Stimulated activated CD8-positive, alpha-beta memory T cell treated with anti-CD3 and anti-CD28 coated beads, Interleukin-15, amount 100 ng/mL, for 4 hours (primary cell): ENCODE measurements at regions not wholly inside any gene's neighbourhood (a gene's known extent, or its start where the extent isn't known, plus 50 kb on each side); places are given as distances from the start of the nearest gene placed in this dataset.

Experiments
- DNase-seq, 2 donors: peaks; one replicate each; pipeline ENCODE4 v3.0.0-alpha.2; 2020; ENCODE audit warnings: low read depth in 2 of 2

DNA sequence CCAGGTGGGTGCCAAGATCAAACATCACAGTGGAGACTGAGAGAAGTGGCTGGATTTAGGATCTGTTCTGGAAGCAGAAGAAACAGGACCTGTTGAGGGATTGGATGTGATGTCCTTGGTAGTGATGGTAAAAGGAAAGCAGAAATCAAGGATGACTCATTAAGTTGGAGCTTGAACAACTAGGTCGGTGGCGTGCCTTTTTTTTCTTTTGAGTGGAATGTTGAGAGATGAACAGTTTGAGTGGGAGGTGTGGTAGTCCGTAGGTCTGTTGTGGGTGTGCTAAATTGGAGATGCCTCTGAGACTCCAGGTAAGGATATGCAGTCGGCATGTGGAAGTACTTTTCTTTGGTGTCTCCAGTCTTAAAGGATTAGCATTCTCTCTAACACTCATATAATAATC is 92.1 kb upstream of the IL12B start:
- DNase-seq, result no peak

GRCh38 chr5:159422910-159423309 is 92.6 kb upstream of the IL12B start:
- no peak for DNase-seq

- DNase-seq, result no peak
Observed at GRCh38 chr5:159424123-159424522, 93.8 kb upstream of the IL12B start.

DNA sequence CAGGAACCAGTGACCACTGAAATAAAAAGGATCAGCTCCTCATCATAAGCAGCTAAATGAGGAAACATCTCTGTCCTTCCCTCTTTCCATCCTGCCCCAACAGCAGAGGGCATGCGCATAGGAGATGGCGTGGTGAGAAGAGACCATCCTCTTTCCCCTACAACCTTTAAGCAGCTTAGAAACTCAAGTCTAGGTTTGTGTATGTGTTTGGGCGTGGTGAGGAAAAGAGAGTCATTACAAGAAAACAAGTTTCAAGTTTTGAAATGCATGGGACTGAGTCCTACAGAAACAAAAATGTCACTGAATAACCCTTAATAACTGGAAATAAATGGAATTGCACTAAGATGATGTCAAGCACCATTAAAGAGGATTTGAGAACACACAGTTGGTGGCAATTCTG is 96.4 kb upstream of the IL12B start:
- no peak for DNase-seq

GRCh38 chr5:159427180-159428012 is 97.1 kb upstream of the IL12B start:
- no peak for DNase-seq

- DNase-seq, result no peak
Observed at GRCh38 chr5:159430361-159431012, 100.2 kb upstream of the IL12B start.

GRCh38 chr5:159435855-159436254 is 105.6 kb upstream of the IL12B start:
- DNase-seq, result no peak

GRCh38 chr5:159438092-159438491 is 107.8 kb upstream of the IL12B start:
- DNase-seq, result no peak

DNA sequence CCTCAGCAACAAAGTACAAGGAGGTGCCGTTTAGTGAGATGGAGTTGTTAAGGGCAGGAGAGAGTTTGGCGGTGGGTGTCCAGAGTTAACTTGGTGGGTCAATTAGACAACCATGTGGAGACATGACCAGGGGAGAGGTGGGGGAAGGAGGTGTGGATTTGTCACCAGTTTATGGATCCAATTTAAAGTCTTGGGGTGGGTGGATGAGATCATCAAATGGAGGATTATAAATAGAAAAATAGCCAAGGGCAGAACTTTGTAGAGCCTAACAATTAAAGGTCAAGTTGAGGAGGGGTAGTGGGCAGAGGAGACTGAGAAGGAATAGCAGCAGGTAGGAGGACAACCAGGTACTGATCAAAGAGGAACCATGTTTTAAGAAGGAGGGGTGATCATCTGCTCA is 108.7 kb upstream of the IL12B start:
- no peak for DNase-seq

DNA sequence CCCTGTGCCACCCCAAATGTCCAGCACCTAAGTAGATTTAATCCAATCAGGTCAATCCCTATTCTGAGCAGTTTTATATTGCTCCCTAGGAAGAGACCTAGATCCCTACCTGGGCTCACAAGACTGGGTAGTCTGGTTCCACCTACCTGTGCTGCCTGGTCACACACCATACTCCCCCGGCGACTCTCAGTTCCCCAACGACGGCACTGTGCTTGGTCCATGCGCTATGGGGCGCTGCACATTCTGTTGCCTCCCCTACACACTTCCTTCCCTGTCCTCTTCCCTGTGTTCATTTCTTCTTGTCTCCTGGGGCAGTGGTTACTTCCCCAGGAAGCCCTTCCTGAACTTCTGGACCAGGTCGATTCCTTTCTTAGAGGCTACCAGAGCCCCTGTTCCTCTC is 109.9 kb upstream of the IL12B start:
- DNase-seq, result no peak

GRCh38 chr5:159440968-159441367 is 110.7 kb upstream of the IL12B start:
- DNase-seq, result no peak

DNA sequence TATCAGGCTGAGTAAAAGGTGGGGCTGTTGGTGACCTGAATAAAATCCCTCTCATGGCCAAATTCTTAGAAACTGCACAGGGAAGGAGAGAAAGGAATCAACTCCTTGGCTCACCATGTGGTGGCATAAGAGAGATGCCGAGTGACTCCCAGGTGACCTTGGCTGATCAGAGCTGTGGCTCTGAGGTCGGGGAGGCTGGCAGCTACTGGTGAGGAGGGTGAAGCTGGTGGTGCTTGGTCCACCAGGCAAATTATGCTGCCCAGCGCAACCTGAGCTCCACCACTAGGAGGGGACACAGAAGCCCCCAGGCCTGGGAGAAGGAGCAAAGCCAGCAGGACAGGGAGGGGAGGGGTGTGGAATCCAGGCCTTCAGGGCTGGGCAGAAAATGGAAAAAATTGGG is 111.2 kb upstream of the IL12B start:
- DNase-seq, result no peak

DNA sequence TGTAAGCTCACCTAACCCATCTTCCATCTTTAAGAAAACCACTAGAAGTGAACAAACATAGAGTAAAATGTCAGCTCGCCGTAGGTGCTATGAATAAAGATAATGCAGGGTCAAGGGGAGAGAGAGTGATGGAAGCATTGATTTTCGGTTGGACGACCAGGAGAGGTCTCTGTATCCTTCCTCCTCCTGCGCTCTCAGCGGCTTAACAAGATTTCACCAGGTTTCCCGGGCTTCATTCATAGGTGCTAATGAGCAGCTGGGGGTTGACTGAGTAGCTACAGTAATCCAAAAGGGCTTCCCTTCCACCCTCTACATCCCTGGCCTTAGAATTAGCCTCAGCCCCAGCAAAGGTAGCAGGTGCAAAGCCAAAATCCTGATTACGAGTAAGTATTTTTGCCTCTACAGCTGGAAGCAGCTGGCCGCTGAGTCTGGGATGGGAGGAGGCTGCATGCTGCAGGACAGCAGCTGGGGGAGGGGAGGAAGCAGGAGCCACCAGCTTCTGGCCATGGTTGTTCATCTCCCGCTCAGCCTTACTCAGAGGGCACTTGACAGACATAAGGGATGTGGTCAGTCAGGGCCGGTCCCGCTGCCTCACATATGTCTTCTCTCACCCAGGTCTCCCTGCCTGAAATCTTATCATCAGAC is 112.0 kb upstream of the IL12B start:
- no peak for DNase-seq

- no peak for DNase-seq
Observed at GRCh38 chr5:159444441-159445082, 114.3 kb upstream of the IL12B start.

- DNase-seq, result no peak
Observed at GRCh38 chr5:159447116-159447515, 116.8 kb upstream of the IL12B start.

DNA sequence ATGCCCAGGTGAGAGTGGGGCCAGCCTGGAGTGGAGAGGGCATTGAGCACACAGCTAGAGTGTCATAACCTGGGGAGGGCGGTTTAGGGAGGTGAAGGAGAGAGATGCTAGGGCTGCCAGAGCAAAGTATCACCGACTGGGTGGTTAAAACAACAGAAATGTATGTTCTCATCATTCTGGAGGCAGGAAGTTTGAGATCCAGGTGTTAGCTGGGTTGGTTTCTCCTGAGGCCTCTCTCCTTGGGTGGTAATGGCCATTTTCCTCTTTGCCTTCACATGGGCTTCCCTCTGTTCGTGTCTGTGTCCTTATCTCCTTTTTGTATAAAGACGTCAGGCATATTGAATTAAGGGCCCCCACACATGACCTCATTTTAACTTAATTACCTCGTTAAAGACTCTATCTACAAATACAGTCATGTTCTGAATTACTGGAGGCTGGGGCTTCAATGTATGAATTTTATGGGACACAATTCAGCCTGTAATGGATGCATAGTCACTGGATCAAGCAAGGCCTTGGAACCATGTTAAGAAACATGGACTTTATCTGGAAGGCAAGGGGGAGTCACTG is 118.6 kb upstream of the IL12B start:
- no peak for DNase-seq

DNA sequence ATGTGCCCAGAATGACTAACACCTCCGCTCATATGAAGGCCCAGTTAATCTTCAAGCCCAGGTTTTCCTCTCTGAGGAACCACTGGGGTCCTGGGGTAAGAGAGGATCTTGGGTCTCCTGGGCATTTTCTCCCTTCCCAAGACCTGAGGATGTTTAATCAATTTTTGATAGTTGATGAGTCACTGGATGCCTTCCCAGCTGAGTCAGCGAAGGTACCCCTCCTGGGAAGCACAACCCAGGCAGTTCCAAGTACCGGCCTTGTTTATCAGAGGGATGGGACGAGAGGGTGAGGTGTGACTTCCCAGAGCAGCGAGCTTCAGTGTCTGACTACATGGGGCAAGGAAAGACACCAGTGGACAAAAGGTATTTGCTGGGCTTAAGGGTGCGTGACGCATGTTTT is 119.6 kb upstream of the IL12B start:
- no peak for DNase-seq

DNA sequence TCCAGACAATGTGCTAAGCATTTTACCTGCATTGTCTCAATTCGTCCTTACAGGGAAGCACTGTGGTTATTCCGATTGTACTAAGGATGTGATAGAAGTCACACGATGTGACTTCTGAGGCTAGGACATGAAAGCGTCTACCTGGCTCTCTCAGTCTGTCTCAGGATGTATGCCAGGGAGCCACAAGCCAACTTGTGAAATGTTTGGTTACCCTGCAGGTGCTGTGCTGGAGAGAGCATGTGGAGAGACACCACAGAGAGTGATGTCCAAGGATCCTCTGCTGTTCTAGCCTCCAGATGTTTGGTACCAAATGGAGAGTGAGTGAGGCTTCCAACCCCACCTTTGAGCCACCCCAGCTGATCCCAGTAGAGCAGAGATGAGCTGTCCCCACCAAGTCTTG is 120.1 kb upstream of the IL12B start:
- no peak for DNase-seq

GRCh38 chr5:159451197-159452052 is 121.1 kb upstream of the IL12B start:
- no peak for DNase-seq

DNA sequence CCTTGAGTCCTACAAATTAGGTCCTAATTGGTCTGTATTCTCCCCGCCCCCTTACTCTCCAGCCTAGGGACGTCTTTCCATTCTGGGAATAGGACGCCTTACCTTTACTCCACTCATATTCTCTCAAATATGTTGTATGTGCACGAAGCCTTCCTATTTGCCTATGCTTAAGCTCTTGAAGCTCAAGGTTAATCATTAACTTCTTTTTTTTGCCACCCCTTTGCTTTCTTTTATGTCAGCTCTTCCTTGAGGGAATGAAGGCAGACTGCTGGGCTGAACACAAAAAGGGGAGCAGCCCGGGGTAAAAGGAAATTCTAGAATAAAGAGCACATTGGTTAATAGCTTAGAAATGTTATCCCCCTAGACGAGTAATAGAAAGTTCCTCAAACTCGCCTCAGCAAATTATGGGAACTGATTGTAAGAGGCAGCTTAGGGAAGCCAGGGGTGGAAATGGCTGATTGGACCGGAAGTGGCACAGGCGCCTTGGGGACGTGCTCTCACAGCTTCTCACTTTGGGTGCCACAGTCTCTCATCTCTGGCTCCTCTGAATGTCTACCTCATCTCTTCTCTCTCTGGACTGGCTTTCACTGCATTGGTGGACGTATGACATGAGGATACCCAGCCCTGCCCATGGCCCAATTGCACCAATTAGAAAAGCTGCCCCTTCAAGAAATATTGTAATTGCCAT is 122.3 kb upstream of the IL12B start:
- DNase-seq, result no peak

- no peak for DNase-seq
Observed at GRCh38 chr5:159453209-159453608, 122.9 kb upstream of the IL12B start.
